ENCODE measurements at regions not wholly inside any gene's neighbourhood (a gene's known extent, or its start where the extent isn't known, plus 50 kb on each side); places are given as distances from the start of the nearest gene placed in this dataset.

GRCh38 chr5:144773628-144774027, 603.0 kb downstream of the KCTD16 start:
- H3K4me3 ChIP-seq: no peak overlapping the region
- no peak for DNase-seq (ENCODE audit: low spot score)
- no peak for TF ChIP-seq CTCF (IDR thresholded peaks at IDR 0.05)

GRCh38 chr5:144771802-144772201, 601.1 kb downstream of the KCTD16 start:
- Histone ChIP-seq H3K36me3 (no peaks in the 10 kb centered on the region), H3K27me3 (no peaks in the 10 kb centered on the region), H3K4me3 (no peak overlapping the region), H3K27ac (no peak overlapping the region), H3K9me3 (no peaks in the 10 kb centered on the region), H3K4me1 (no peaks in the 10 kb centered on the region)
- no peak for DNase-seq (ENCODE audit: low spot score)
- no peak for TF ChIP-seq CTCF (IDR thresholded peaks at IDR 0.05)

More at GRCh38 chr5:144773628-144774027, 603.0 kb downstream of the KCTD16 start:
- H3K27ac ChIP-seq: no peak overlapping the region
- H3K27me3 ChIP-seq: no peaks in the 10 kb centered on the region
- H3K36me3 ChIP-seq: no peaks in the 10 kb centered on the region
- H3K4me1 ChIP-seq: no peaks in the 10 kb centered on the region
- H3K9me3 ChIP-seq: no peaks in the 10 kb centered on the region

- H3K27ac ChIP-seq: no peak overlapping the region
- H3K4me1 ChIP-seq: no peaks in the 10 kb centered on the region
- H3K36me3 ChIP-seq: no peaks in the 10 kb centered on the region
- TF ChIP-seq CTCF (IDR thresholded peaks at IDR 0.05): no peak
- no peak overlapping the region for H3K4me3 ChIP-seq
- no peaks in the 10 kb centered on the region for H3K9me3 ChIP-seq
- DNase-seq (ENCODE audit: low spot score): no peak
- no peaks in the 10 kb centered on the region for H3K27me3 ChIP-seq
These were observed 571.7 kb downstream of the KCTD16 start for GRCh38 chr5:144742361-144742760.

GRCh38 chr5:144731786-144732185, 561.1 kb downstream of the KCTD16 start:
- Histone ChIP-seq H3K4me3 (no peak overlapping the region), H3K27ac (no peak overlapping the region), H3K36me3 (no peaks in the 10 kb centered on the region), H3K27me3 (no peaks in the 10 kb centered on the region), H3K9me3 (peaks cover 0 to 29% of the 10 kb centered on the region in 2 donors), H3K4me1 (no peaks in the 10 kb centered on the region)
- no peak for TF ChIP-seq CTCF (IDR thresholded peaks at IDR 0.05)
- DNase-seq (ENCODE audit: low spot score): no peak

- TF ChIP-seq CTCF (IDR thresholded peaks at IDR 0.05): no peak
- no peaks in the 10 kb centered on the region for H3K36me3 ChIP-seq
- H3K27me3 ChIP-seq: no peaks in the 10 kb centered on the region
- H3K4me1 ChIP-seq: no peaks in the 10 kb centered on the region
- no peak overlapping the region for H3K4me3 ChIP-seq
- no peak for DNase-seq (ENCODE audit: low spot score)
- H3K9me3 ChIP-seq: no peaks in the 10 kb centered on the region
- no peak overlapping the region for H3K27ac ChIP-seq
These were observed 541.4 kb downstream of the KCTD16 start for GRCh38 chr5:144712090-144712489.

- Histone ChIP-seq H3K4me1 (no peaks in the 10 kb centered on the region), H3K9me3 (no peaks in the 10 kb centered on the region), H3K4me3 (no peak overlapping the region), H3K27me3 (no peaks in the 10 kb centered on the region), H3K36me3 (no peaks in the 10 kb centered on the region), H3K27ac (no peak overlapping the region)
- no peak for DNase-seq (ENCODE audit: low spot score)
- no peak for TF ChIP-seq CTCF (IDR thresholded peaks at IDR 0.05)
These were observed 540.5 kb downstream of the KCTD16 start for GRCh38 chr5:144711172-144711571.

Measured in right atrium auricular region (tissue), 2 donors.